Heart right ventricle (tissue), 16 donors: ENCODE measurements at regions not wholly inside any gene's neighbourhood (a gene's known extent, or its start where the extent isn't known, plus 50 kb on each side); places are given as distances from the start of the nearest gene placed in this dataset.
"Not testable (repeated sequence)": the region's sequence is repeated elsewhere in the genome, so short reads cannot be mapped to it uniquely, and the experiment has no call there.

Experiments used
- ATAC-seq, 8 donors: fragments of 200-7000 bp; cut with Tn5 transposase; one replicate each; pipeline ENCODE4 v1.9.1; 2020; ENCODE audit warnings: mild to moderate bottlenecking in 8 of 8, moderate library complexity in 8 of 8, moderate number of reproducible peaks in 1 of 8
- DNase-seq, 2 donors: peaks; one replicate each; pipeline ENCODE4 v3.0.0-alpha.2; 2020
- H3K27ac ChIP-seq, 10 donors: fragments of 200-600 bp; sonication (generic) in 2 of 10; one replicate each; pipeline versions ENCODE4 v1.5.0 to v1.8.0; 2020 to 2022; ENCODE audit warnings: mild to moderate bottlenecking in 3 of 10
- H3K27me3 ChIP-seq, 7 donors: fragments of 200-600 bp; one replicate each; pipeline ENCODE4 v1.8.0; 2021 to 2022; ENCODE audit warnings: mild to moderate bottlenecking in 2 of 7
- H3K36me3 ChIP-seq, 9 donors: fragments of 200-600 bp; sonication (generic) in 1 of 9; one replicate each; pipeline versions ENCODE4 v1.5.0 to v1.8.0; 2020 to 2022; ENCODE audit warnings: mild to moderate bottlenecking in 2 of 9
- H3K4me1 ChIP-seq, 9 donors: fragments of 200-600 bp; sonication (generic) in 1 of 9; one replicate each; pipeline versions ENCODE4 v1.5.0 to v1.8.0; 2020 to 2022; ENCODE audit warnings: mild to moderate bottlenecking in 4 of 9
- H3K4me3 ChIP-seq, 10 donors: fragments of 200-600 bp; sonication (generic) in 2 of 10; one replicate each; pipeline versions ENCODE4 v1.5.0 to v1.8.0; 2020 to 2022; ENCODE audit warnings: mild to moderate bottlenecking in 7 of 10, moderate library complexity in 2 of 10
- H3K9me3 ChIP-seq, 11 donors: fragments of 200-600 bp in 10 of 11; sonication (generic) in 2 of 11; one replicate each; pipeline versions ENCODE4 v1.5.0 to v1.8.0; 2013 to 2022; ENCODE audit warnings: mild to moderate bottlenecking in 2 of 11, control low read depth in 1 of 11, moderate library complexity in 1 of 11
- CTCF ChIP-seq, 9 donors: fragments of 200-600 bp; sonication (generic) in 2 of 9; IDR thresholded peaks; one replicate each; pipeline versions ENCODE4 v1.5.0 to v1.8.0; 2021 to 2022; ENCODE audit warnings: antibody characterized with exemption in 9 of 9, mild to moderate bottlenecking in 5 of 9, moderate library complexity in 1 of 9
- WGBS, 2 donors: extraction: QIAGEN DNeasy Blood & Tissue Kit; methylation state at CpG; one replicate each; pipeline ENCODE4 v1.1.7; 2013; ENCODE audit warnings: inconsistent platforms in 1 of 2; 5-methylcytosine and 5-hydroxymethylcytosine counted together
- intact Hi-C, 10 donors: fragments of 100-400 bp; cut with DNase I; formaldehyde crosslinking; loops; one replicate each; pipeline versions ENCODE4 v1.11.1 to v1.14.2; 2022
- donor health status: Arrhythmogenic right ventricular cardiomyopathy.
- donor health status: ischemic (EF 13 %, LVEDD 7.1; RV severe dilation, severe dysfunction).
- donor health status: healthy with polysubstance abuse.
- donor health status: DM: no; HTN: yes; CAD: no.
- donor health status: DM: no; HTN: no; CAD: no.
- donor health status: ischemic (EF 25% LVEDD 6.9; RV normal size, moderate dysfunction).
- donor health status: ischemic (EF 25% LVEDD 5.7; RV mildly dilated, moderate dysfunction).
- donor health status: healthy.
- donor health status: DM: yes; HTN: yes; CAD: no.
- donor health status: Ischemic cardiomyopathy.
- donor health status: ischemic (EF 35%, LVEDD 5.7; RV mildly dilated, moderate dysfunction).
- donor health status: nonischemic (EF 11% LVEDD 7.7; RV severe dilation, severe dysfunction).
- donor health status: DM: yes; HTN: yes; CAD: no.
- donor health status: PGD.
- donor health status: ischemic (EF 29% LVEDD 5.4; RV normal size, mild dysfunction).
- donor health status: nonischemic (EF 23%, LVEDD 6.1; RV moderate dilation, normal function).

- DNase-seq (no peak), ATAC-seq (no peak)
- H3K36me3 ChIP-seq, result no peaks in the 10 kb centered on the region
- H3K4me1 ChIP-seq, result peaks cover 0 to 10% (median 0%) of the 10 kb centered on the region in 9 donors
- no peak overlapping the region for H3K4me3 ChIP-seq
- no peaks in the 10 kb centered on the region for H3K27me3 ChIP-seq
- H3K27ac ChIP-seq, result no peak overlapping the region
- no peak for TF ChIP-seq CTCF (IDR thresholded peaks at IDR 0.05)
- WGBS, 2 donors, result 70 to 75% methylated on average over 3 of the region's 3 CpGs
- no peaks in the 10 kb centered on the region for H3K9me3 ChIP-seq
- intact Hi-C loops, result no loop called here
Observed at GRCh38 chr5:89327608-89328007, 444.6 kb upstream of the MEF2C start.

GRCh38 chr5:89324990-89325389 lies 442.0 kb upstream of the MEF2C start:
- no peak for DNase-seq
- intact Hi-C loops, result no loop called here
- TF ChIP-seq CTCF (IDR thresholded peaks at IDR 0.05), result no peak
- peaks cover 0 to 10% (median 0%) of the 10 kb centered on the region in 9 donors for H3K4me1 ChIP-seq
- H3K9me3 ChIP-seq, result no peaks in the 10 kb centered on the region
- H3K27ac ChIP-seq, result no peak overlapping the region
- no peak for ATAC-seq
- no peak overlapping the region for H3K4me3 ChIP-seq
- no peaks in the 10 kb centered on the region for H3K27me3 ChIP-seq
- H3K36me3 ChIP-seq, result no peaks in the 10 kb centered on the region

GRCh38 chr5:89320421-89321277 lies 437.7 kb upstream of the MEF2C start:
- H3K27ac ChIP-seq, result no peak overlapping the region
- peaks cover 0 to 10% (median 0%) of the 10 kb centered on the region in 9 donors for H3K4me1 ChIP-seq
- WGBS, 2 donors, result 89 to 92% methylated on average over 3 of the region's 3 CpGs
- H3K9me3 ChIP-seq, result no peaks in the 10 kb centered on the region
- no peak for TF ChIP-seq CTCF (IDR thresholded peaks at IDR 0.05)
- no peaks in the 10 kb centered on the region for H3K27me3 ChIP-seq
- H3K36me3 ChIP-seq, result no peaks in the 10 kb centered on the region
- intact Hi-C loops, result no loop called here
- DNase-seq, result no peak
- no peak for ATAC-seq
- H3K4me3 ChIP-seq, result no peak overlapping the region

GRCh38 chr5:89317838-89318237 lies 434.9 kb upstream of the MEF2C start:
- WGBS, 2 donors, result 96 to 97% methylated on average over 20 of the region's 20 CpGs
- intact Hi-C loops, result not testable (repeated sequence)

More at GRCh38 chr5:89317838-89318237, 434.9 kb upstream of the MEF2C start:
- not testable (repeated sequence) for H3K27ac ChIP-seq, H3K27me3 ChIP-seq, H3K36me3 ChIP-seq, ATAC-seq, H3K4me3 ChIP-seq, H3K9me3 ChIP-seq, DNase-seq
- H3K4me1 ChIP-seq, result peaks cover 0 to 16% (median 7%) of the 10 kb centered on the region in 9 donors
